Thyroid gland (tissue), 4 donors: ENCODE measurements at regions not wholly inside any gene's neighbourhood (a gene's known extent, or its start where the extent isn't known, plus 50 kb on each side); places are given as distances from the start of the nearest gene placed in this dataset.
"Not testable (repeated sequence)": the region's sequence is repeated elsewhere in the genome, so short reads cannot be mapped to it uniquely, and the experiment has no call there.

Source experiments
- DNase-seq, 2 donors: peaks; one replicate each; pipeline ENCODE4 v3.0.0-alpha.2; 2019
- H3K27ac ChIP-seq, 3 donors: fragments of 200-600 bp; sonication (generic); 1 replicate in 2 of 3; 2 replicates in 1 of 3; pipeline ENCODE4 v1.5.1; 2016 to 2019; ENCODE audit warnings: mild to moderate bottlenecking in 1 of 3, moderate library complexity in 1 of 3
- H3K27me3 ChIP-seq: fragments of 200-600 bp; sonication (generic); one replicate; pipeline ENCODE4 v1.5.1; 2019
- H3K36me3 ChIP-seq, 2 donors: fragments of 200-600 bp; sonication (generic); one replicate each; pipeline ENCODE4 v1.5.1; 2016 to 2019
- H3K4me1 ChIP-seq, 2 donors: fragments of 200-600 bp; sonication (generic); one replicate each; pipeline ENCODE4 v1.5.1; 2017 to 2019
- H3K4me3 ChIP-seq, 3 donors: fragments of 200-600 bp; sonication (generic); replicated peaks in 1 of 3; 1 replicate in 2 of 3; 2 replicates in 1 of 3; pipeline ENCODE4 v1.5.1; 2016; ENCODE audit warnings: mild to moderate bottlenecking in 1 of 3
- H3K9me3 ChIP-seq: fragments of 200-600 bp; sonication (generic); one replicate; pipeline ENCODE4 v1.5.1; 2017
- POLR2A ChIP-seq, 2 donors: fragments of 450-650 bp; IDR thresholded peaks; one replicate each; pipeline ENCODE4 v1.6.1; 2017; ENCODE audit warnings: antibody characterized with exemption in 2 of 2, mild to moderate bottlenecking in 2 of 2, moderate library complexity in 1 of 2
- WGBS, 2 donors: methylation state at CpG; one replicate each; pipeline ENCODE4 v1.1.5; 2017; 5-methylcytosine and 5-hydroxymethylcytosine counted together
- intact Hi-C: fragments of 100-400 bp; cut with DNase I; formaldehyde crosslinking; loops from one replicate; pipeline ENCODE4 v1.15.1; 2023
- TF ChIP-seq, protein P1 (sequence below), 6 experiments: fragments of 200-600 bp in 3 of 6; fragments of 450-650 bp in 3 of 6; sonication (generic) in 3 of 6; IDR thresholded peaks; one replicate each; pipeline ENCODE4 v1.5.1; 2016 to 2019; ENCODE audit warnings: antibody characterized with exemption in 6 of 6, mild to moderate bottlenecking in 2 of 6, inconsistent platforms in 1 of 6, moderate library complexity in 1 of 6

DNA sequence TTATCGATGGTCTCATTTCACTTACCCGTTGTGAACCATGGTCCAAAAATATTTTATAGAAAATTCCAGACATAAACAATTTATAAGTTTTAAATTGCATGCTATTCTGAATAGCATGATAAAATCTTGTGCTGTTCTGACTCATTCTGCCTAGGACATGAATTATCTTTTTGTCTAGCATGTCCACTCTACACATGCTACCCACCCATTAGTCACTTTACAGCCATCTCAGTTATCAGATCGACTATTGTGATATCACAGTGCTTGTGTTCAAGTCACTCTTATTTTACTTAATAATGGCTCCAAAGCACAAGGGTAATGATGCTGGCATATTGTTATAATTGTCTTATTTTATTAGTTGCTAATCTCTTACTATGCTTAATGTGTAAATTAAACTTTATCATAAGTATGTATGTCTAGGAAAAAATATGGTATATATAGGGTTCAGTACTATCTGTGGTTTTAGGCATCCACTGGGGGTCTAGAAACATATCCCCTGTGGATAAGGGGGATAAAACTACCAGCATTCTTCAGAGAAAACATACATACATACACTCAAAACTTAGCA lies 252.0 kb upstream of the HTR1E start:
- DNase-seq, result no peak
- no peak overlapping the region for H3K4me3 ChIP-seq
- H3K36me3 ChIP-seq, result no peaks in the 10 kb centered on the region
- no peaks in the 10 kb centered on the region for H3K4me1 ChIP-seq
- H3K9me3 ChIP-seq, result no peaks in the 10 kb centered on the region
- 73 to 80% methylated on average over 3 of the region's 3 CpGs for WGBS, 2 donors
- intact Hi-C loops, result no loop called here
- no peaks in the 10 kb centered on the region for H3K27me3 ChIP-seq
- no peak overlapping the region for H3K27ac ChIP-seq
- no peak for TF ChIP-seq POLR2A (IDR thresholded peaks at IDR 0.05)
- TF ChIP-seq, protein P1, sequence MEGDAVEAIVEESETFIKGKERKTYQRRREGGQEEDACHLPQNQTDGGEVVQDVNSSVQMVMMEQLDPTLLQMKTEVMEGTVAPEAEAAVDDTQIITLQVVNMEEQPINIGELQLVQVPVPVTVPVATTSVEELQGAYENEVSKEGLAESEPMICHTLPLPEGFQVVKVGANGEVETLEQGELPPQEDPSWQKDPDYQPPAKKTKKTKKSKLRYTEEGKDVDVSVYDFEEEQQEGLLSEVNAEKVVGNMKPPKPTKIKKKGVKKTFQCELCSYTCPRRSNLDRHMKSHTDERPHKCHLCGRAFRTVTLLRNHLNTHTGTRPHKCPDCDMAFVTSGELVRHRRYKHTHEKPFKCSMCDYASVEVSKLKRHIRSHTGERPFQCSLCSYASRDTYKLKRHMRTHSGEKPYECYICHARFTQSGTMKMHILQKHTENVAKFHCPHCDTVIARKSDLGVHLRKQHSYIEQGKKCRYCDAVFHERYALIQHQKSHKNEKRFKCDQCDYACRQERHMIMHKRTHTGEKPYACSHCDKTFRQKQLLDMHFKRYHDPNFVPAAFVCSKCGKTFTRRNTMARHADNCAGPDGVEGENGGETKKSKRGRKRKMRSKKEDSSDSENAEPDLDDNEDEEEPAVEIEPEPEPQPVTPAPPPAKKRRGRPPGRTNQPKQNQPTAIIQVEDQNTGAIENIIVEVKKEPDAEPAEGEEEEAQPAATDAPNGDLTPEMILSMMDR (IDR thresholded peaks at IDR 0.05), result no peak

DNA sequence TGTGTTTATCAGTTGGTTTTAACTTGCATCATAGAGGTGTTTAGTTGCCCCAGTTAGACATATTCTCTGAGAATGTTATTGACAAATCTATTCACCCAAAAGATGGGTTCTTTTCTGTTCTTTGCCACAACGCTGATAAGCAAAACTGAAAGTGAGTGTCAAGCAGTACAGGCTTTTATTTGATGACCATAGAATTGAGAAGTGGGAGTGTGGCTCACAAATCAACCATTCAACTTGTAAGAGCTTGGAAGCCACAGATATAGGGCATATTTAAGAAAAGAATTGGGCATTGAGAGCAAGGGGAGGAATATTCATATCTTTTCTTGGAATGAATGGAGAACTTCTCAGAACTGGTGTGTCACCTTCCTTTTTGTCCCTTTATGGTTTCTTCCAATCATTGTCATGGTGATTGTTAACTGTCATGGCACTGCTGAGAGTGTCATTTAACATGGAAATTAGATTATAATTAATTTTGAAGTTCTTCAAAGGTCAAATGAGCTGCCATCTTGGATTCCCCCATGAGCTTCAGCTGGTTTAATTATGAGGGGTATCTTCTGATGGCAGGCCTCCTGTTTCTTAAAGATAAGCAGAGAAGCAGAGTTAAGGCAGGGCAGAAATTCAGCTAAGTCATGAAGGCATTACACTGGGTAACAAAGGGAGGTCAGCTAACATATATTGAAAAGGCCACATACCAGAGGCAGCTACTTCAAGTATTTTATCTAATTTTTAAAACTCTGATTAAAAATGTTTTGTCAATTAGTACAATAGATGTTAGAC lies 254.0 kb upstream of the HTR1E start:
- H3K4me1 ChIP-seq, result no peaks in the 10 kb centered on the region
- H3K36me3 ChIP-seq, result no peaks in the 10 kb centered on the region
- WGBS, 2 donors, result 68 to 81% methylated on average over 1 of the region's 1 CpG
- H3K27me3 ChIP-seq, result no peaks in the 10 kb centered on the region
- H3K9me3 ChIP-seq, result no peaks in the 10 kb centered on the region
- no peak overlapping the region for H3K27ac ChIP-seq
- no peak overlapping the region for H3K4me3 ChIP-seq
- no peak for DNase-seq
- no peak for TF ChIP-seq POLR2A (IDR thresholded peaks at IDR 0.05)
- TF ChIP-seq, protein P1 (IDR thresholded peaks at IDR 0.05), result no peak
- intact Hi-C loops, result no loop called here

DNA sequence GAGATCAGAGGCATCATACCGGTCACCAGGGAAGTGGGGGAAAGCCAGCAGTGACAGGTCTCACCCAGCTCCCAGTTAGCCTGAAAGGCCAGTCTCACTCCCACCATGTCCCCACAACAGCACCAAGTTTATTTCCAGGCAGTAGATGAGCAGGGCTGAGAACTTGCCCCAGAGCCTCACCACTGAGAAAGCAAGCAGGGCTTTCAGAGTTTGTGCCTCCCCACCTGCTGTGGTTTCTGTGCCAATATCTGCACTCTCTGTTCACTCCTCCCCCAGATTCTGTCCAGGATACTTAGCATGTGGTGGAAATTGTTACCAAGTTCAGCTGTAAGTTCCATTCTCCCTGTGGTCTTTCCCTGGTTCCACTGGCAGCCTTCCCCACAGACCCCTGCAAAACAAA lies 255.0 kb upstream of the HTR1E start:
- Histone ChIP-seq H3K36me3 (no peaks in the 10 kb centered on the region), H3K9me3 (no peaks in the 10 kb centered on the region), H3K27ac (no peak overlapping the region), H3K27me3 (no peaks in the 10 kb centered on the region), H3K4me3 (no peak overlapping the region), H3K4me1 (no peaks in the 10 kb centered on the region)
- no peak for TF ChIP-seq POLR2A (IDR thresholded peaks at IDR 0.05)
- 79 to 81% methylated on average over 1 of the region's 1 CpG for WGBS, 2 donors
- intact Hi-C loops, result no loop called here
- no peak for DNase-seq

DNA sequence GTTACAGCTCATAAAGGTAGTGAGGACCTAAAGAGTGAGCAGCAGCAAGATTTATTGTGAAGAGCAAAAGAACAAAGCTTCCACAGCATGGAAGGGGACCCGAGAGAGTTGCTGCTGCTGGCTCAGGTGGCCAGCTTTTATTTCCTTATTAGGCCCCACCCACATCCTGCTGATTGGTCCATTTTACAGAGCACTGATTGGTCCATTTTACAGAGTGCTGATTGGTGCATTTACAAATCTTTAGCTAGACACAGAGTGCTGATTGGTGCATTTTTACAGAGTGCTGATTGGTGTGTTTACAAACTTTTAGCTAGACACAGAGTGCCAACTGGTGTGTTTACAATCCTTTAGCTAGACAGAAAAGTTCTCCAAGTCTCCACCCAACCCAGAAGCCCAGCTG lies 256.2 kb upstream of the HTR1E start:
- H3K36me3 ChIP-seq, H3K9me3 ChIP-seq, H3K4me1 ChIP-seq, H3K27me3 ChIP-seq, H3K4me3 ChIP-seq, H3K27ac ChIP-seq, intact Hi-C loops, DNase-seq: not testable (repeated sequence)
- 93 to 94% methylated on average over 1 of the region's 1 CpG for WGBS, 2 donors

DNA sequence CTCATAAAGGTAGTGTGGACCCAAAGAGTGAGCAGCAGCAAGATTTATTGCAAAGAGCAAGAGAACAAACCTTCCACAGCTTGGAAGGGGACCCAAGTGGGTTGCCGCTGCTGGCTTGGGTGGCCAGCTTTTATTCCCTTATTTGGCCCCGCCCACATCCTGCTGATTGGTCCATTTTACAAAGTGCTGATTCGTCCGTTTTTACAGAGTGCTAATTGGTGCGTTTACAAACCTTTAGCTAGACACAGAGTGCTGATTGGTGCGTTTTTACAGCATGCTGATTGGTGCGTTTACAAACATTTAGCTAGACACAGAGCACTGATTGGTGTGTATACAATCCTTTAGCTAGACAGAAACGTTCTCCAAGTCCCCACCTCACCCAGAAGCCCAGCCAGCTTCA lies 265.2 kb upstream of the HTR1E start:
- intact Hi-C loops, H3K27me3 ChIP-seq, H3K4me3 ChIP-seq, DNase-seq, H3K4me1 ChIP-seq, H3K36me3 ChIP-seq, H3K27ac ChIP-seq, H3K9me3 ChIP-seq: not testable (repeated sequence)
- 83% methylated on average over 8 of the region's 8 CpGs for WGBS, 2 donors

DNA sequence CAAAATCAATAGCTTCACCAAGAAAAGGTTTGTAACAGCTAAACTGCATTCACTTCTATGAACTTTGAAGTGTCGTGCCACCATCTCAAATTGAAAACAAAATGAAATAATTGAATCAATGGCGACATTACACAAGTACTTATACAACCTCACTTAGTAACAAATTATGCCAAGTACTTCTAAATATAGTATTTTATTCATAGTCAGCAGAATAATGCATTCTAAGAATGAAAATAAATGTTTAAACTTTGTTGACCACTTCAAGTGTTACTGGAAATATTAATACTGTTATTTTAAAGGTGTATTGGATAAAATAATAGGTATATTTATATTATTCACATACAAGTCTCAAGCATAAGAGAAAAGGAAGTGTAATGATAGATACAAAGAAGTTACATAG lies 280.1 kb upstream of the HTR1E start:
- 74 to 76% methylated on average over 2 of the region's 2 CpGs for WGBS, 2 donors

More for the DNA sequence above, 280.1 kb upstream of the HTR1E start:
- H3K27me3 ChIP-seq, result no peaks in the 10 kb centered on the region
- intact Hi-C loops, result no loop called here
- no peaks in the 10 kb centered on the region for H3K36me3 ChIP-seq
- no peaks in the 10 kb centered on the region for H3K9me3 ChIP-seq
- H3K4me1 ChIP-seq, result no peaks in the 10 kb centered on the region
- no peak for TF ChIP-seq POLR2A (IDR thresholded peaks at IDR 0.05)
- TF ChIP-seq, protein P1 (IDR thresholded peaks at IDR 0.05), result no peak
- no peak for DNase-seq
- no peak overlapping the region for H3K27ac ChIP-seq
- no peak overlapping the region for H3K4me3 ChIP-seq
